ENCODE measurements at regions not wholly inside any gene's neighbourhood (a gene's known extent, or its start where the extent isn't known, plus 50 kb on each side); places are given as distances from the start of the nearest gene placed in this dataset.

DNA sequence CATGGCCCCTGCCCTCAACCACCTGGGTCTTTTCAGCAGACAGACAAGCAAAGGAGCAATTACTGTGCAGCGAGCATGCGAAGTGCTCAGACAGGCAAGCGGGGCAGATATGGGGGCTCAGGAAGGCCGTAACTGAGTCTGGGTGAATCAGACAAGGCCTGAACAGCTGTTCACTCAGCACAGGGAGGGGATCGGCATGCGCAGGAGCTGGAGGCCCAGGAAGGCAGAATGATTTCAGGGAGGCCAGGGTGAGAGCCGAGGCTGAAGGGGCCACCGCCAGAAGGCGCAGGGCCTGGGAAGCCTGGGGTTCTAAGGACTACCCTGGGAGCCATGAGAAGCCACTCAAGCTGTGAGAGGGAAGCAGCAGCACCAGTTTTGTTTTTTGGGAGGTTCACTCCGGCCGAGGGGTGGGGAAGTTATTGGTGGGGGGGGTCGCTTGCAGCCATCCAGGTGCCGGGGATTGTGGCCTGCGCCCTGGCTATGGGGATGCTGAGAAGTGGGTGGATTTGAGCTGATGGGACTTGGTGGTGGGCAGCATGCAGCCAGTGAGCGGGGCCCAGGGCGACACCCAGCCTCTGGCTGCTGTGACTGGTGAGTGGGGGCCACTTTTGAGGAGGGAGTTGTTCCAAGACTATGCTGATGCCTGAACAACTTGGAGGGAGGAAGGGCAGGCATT, 132.2 kb downstream of the TSN start:
- H3K27me3 ChIP-seq, result no peaks in the 10 kb centered on the region
- H3K4me1 ChIP-seq, result no peaks in the 10 kb centered on the region
- intact Hi-C loops (cut with DNase I; ENCODE audit: low total_unique reads), result no loop called here
- TF ChIP-seq, protein P1, sequence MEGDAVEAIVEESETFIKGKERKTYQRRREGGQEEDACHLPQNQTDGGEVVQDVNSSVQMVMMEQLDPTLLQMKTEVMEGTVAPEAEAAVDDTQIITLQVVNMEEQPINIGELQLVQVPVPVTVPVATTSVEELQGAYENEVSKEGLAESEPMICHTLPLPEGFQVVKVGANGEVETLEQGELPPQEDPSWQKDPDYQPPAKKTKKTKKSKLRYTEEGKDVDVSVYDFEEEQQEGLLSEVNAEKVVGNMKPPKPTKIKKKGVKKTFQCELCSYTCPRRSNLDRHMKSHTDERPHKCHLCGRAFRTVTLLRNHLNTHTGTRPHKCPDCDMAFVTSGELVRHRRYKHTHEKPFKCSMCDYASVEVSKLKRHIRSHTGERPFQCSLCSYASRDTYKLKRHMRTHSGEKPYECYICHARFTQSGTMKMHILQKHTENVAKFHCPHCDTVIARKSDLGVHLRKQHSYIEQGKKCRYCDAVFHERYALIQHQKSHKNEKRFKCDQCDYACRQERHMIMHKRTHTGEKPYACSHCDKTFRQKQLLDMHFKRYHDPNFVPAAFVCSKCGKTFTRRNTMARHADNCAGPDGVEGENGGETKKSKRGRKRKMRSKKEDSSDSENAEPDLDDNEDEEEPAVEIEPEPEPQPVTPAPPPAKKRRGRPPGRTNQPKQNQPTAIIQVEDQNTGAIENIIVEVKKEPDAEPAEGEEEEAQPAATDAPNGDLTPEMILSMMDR (IDR thresholded peaks at IDR 0.05), result no peak
- no peaks in the 10 kb centered on the region for H3K9me3 ChIP-seq
- H3K4me3 ChIP-seq, result no peak overlapping the region
- H3K27ac ChIP-seq, result no peak overlapping the region
- H3K36me3 ChIP-seq, result no peaks in the 10 kb centered on the region
- DNase-seq, result no peak

- H3K4me1 ChIP-seq, result no peaks in the 10 kb centered on the region
- H3K27ac ChIP-seq, result no peak overlapping the region
- TF ChIP-seq, protein P1 (IDR thresholded peaks at IDR 0.05), result no peak
- H3K4me3 ChIP-seq, result no peak overlapping the region
- intact Hi-C loops (cut with DNase I; ENCODE audit: low total_unique reads), result no loop called here
- no peaks in the 10 kb centered on the region for H3K27me3 ChIP-seq
- no peak for DNase-seq
- no peaks in the 10 kb centered on the region for H3K36me3 ChIP-seq
- H3K9me3 ChIP-seq, result no peaks in the 10 kb centered on the region
Observed at GRCh38 chr2:121888189-121888557, 132.7 kb downstream of the TSN start.

- Histone ChIP-seq H3K27me3 (no peaks in the 10 kb centered on the region), H3K27ac (no peak overlapping the region), H3K4me1 (no peaks in the 10 kb centered on the region), H3K36me3 (no peaks in the 10 kb centered on the region), H3K9me3 (no peaks in the 10 kb centered on the region), H3K4me3 (no peak overlapping the region)
- DNase-seq, result no peak
- intact Hi-C loops (cut with DNase I; ENCODE audit: low total_unique reads), result no loop called here
- TF ChIP-seq, protein P1 (IDR thresholded peaks at IDR 0.05), result no peak
Observed at GRCh38 chr2:121890041-121890440, 134.6 kb downstream of the TSN start.

DNA sequence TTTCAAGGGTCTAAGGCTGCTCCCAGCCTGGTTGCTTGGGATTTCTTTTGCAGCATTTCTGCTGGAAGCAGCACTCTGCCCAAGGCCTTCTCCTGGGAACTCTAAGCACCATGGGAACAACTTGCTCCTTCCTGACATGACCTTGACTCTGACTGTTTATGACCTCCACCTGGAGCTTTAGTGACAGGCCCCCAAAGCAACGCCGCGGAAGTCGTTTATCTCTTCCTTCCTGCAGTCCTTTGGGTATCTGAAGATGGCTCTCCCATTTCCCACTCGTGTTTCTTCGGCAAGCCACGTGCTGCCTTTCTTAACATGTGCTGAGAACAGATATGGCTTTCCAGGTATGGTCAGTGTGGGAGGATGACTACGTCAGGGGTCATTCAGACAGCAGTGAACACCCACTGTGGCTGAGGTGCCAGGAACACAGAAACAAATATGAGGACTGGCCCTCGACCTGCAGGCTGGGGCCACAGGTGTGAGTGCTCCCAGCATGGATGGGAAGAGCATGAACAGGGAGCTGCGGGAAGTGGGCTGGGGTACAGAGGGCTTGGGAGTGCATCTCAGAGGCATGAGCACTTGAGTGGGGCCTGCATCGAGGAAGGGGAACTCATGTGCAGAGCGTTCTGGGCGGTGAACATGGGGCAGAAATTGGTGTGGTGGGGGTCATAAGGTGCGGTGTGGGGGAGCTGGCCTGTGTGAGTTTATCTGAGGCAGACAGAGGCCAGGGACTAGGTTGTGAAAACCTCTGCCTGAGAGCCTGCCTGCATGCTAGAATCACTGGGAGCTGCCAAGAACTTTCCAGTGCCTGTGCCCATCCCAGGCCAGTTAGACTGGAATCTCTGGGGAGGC, 140.5 kb downstream of the TSN start:
- intact Hi-C loops (cut with DNase I; ENCODE audit: low total_unique reads), result no loop called here
- Histone ChIP-seq H3K36me3 (no peaks in the 10 kb centered on the region), H3K4me1 (no peaks in the 10 kb centered on the region), H3K27ac (no peak overlapping the region), H3K27me3 (no peaks in the 10 kb centered on the region), H3K4me3 (no peak overlapping the region), H3K9me3 (no peaks in the 10 kb centered on the region)
- DNase-seq, result no peak
- TF ChIP-seq, protein P1 (IDR thresholded peaks at IDR 0.05), result no peak

- DNase-seq, result no peak
- Histone ChIP-seq H3K4me1 (no peaks in the 10 kb centered on the region), H3K36me3 (no peaks in the 10 kb centered on the region), H3K27ac (no peak overlapping the region), H3K27me3 (no peaks in the 10 kb centered on the region), H3K9me3 (no peaks in the 10 kb centered on the region), H3K4me3 (no peak overlapping the region)
- TF ChIP-seq, protein P1 (IDR thresholded peaks at IDR 0.05), result peak in 1 of 2 experiments; percentile 31
- intact Hi-C loops (cut with DNase I; ENCODE audit: low total_unique reads), result no loop called here
Observed at GRCh38 chr2:121897335-121897970, 142.0 kb downstream of the TSN start.
